SK-N-SH treated with all-trans-retinoic acid at 6 μM for 48 hours (cell line): ENCODE measurements at regions not wholly inside any gene's neighbourhood (a gene's known extent, or its start where the extent isn't known, plus 50 kb on each side); places are given as distances from the start of the nearest gene placed in this dataset.

Source experiments
- ATAC-seq: fragments of 200-7000 bp; cut with Tn5 transposase; 3 replicates; pipeline ENCODE4 v1.9.1; 2020; ENCODE audit warnings: mild to moderate bottlenecking, moderate library complexity
- ARNTL ChIP-seq: fragments of 450-650 bp; formaldehyde crosslinking; IDR thresholded peaks from 2 replicates; pipeline ENCODE4 v1.5.0; 2020; ENCODE audit warnings: low read depth, mild to moderate bottlenecking, moderate library complexity, borderline replicate concordance
- BACH2 ChIP-seq: fragments of 250-450 bp; sonication (Bioruptor Pico); IDR thresholded peaks from 2 replicates; pipeline ENCODE4 v1.9.0; 2021; ENCODE audit warnings: mild to moderate bottlenecking, borderline replicate concordance
- CSDC2 ChIP-seq: fragments of 250-450 bp; sonication (Bioruptor Pico); IDR thresholded peaks from 2 replicates; pipeline ENCODE4 v1.5.0; 2020; ENCODE audit warnings: mild to moderate bottlenecking, moderate library complexity
- ESRRG ChIP-seq: fragments of 250-450 bp; sonication (Bioruptor Pico); IDR thresholded peaks from 2 replicates; pipeline ENCODE4 v1.6.1; 2021; ENCODE audit warnings: mild to moderate bottlenecking
- ISL1 ChIP-seq: fragments of 250-450 bp; sonication (Bioruptor Pico); IDR thresholded peaks from 2 replicates; pipeline ENCODE4 v2.1.2; 2022; ENCODE audit warnings: mild to moderate bottlenecking, moderate library complexity
- OSR1 ChIP-seq: fragments of 250-450 bp; sonication (Bioruptor Pico); IDR thresholded peaks from 2 replicates; pipeline ENCODE4 v1.8.0; 2022; ENCODE audit warnings: moderate library complexity, mild to moderate bottlenecking, inconsistent platforms
- PPARA ChIP-seq: fragments of 250-450 bp; sonication (Bioruptor Pico); IDR thresholded peaks from 2 replicates; pipeline ENCODE4 v1.5.0; 2020; ENCODE audit warnings: mild to moderate bottlenecking, borderline replicate concordance
- RARB ChIP-seq: fragments of 250-450 bp; sonication (Bioruptor Pico); IDR thresholded peaks from 2 replicates; pipeline ENCODE4 v1.8.0; 2021; ENCODE audit warnings: mild to moderate bottlenecking, moderate library complexity
- SNAI2 ChIP-seq: fragments of 250-450 bp; sonication (Bioruptor Pico); IDR thresholded peaks from 2 replicates; pipeline ENCODE4 v1.5.0; 2020; ENCODE audit warnings: mild to moderate bottlenecking, moderate library complexity
- TCF4 ChIP-seq: fragments of 250-450 bp; sonication (Bioruptor Pico); IDR thresholded peaks from 2 replicates; pipeline ENCODE4 v1.8.0; 2021; ENCODE audit warnings: mild to moderate bottlenecking, moderate library complexity, borderline replicate concordance
- TOX ChIP-seq: fragments of 250-450 bp; sonication (Bioruptor Pico); IDR thresholded peaks from 2 replicates; pipeline ENCODE4 v1.8.0; 2021; ENCODE audit warnings: mild to moderate bottlenecking, moderate library complexity, borderline replicate concordance
- ZC3H10 ChIP-seq: fragments of 250-450 bp; sonication (Bioruptor Pico); IDR thresholded peaks from 2 replicates; pipeline ENCODE4 v1.5.1; 2021; ENCODE audit warnings: mild to moderate bottlenecking, moderate library complexity
- ZFP30 ChIP-seq: fragments of 450-650 bp; formaldehyde crosslinking; IDR thresholded peaks from 2 replicates; pipeline ENCODE4 v1.5.0; 2022; ENCODE audit warnings: mild to moderate bottlenecking, moderate library complexity
- ZNF565 ChIP-seq: fragments of 450-650 bp; formaldehyde crosslinking; conservative IDR thresholded peaks from 2 replicates; pipeline ENCODE4 v1.5.0; 2020; ENCODE audit warnings: low read depth, mild to moderate bottlenecking, moderate library complexity
- ZNF70 ChIP-seq: fragments of 450-650 bp; formaldehyde crosslinking; IDR thresholded peaks from 2 replicates; pipeline ENCODE4 v1.5.0; 2020; ENCODE audit warnings: mild to moderate bottlenecking, moderate library complexity
- ZNF8 ChIP-seq: fragments of 450-650 bp; formaldehyde crosslinking; IDR thresholded peaks from 2 replicates; pipeline ENCODE4 v1.5.0; 2020; ENCODE audit warnings: mild to moderate bottlenecking, moderate library complexity
- TF ChIP-seq, protein P1 (sequence below): fragments of 250-450 bp; sonication (Bioruptor Pico); IDR thresholded peaks from 2 replicates; pipeline ENCODE4 v1.8.0; 2020; ENCODE audit warnings: mild to moderate bottlenecking, moderate library complexity, borderline replicate concordance
- TF ChIP-seq, protein P2 (sequence below): fragments of 250-450 bp; sonication (Bioruptor Pico); IDR thresholded peaks from 2 replicates; pipeline ENCODE4 v1.8.0; 2021; ENCODE audit warnings: low read depth, mild to moderate bottlenecking, moderate library complexity, borderline replicate concordance
- TF ChIP-seq, protein P3 (sequence below): fragments of 250-450 bp; sonication (Bioruptor Pico); IDR thresholded peaks from 2 replicates; pipeline ENCODE4 v1.5.1; 2021; ENCODE audit warnings: mild to moderate bottlenecking, moderate library complexity
- TF ChIP-seq, protein P4 (sequence below): fragments of 250-450 bp; sonication (Bioruptor Pico); IDR thresholded peaks from 2 replicates; pipeline ENCODE4 v1.5.1; 2020; ENCODE audit warnings: low read depth, mild to moderate bottlenecking, moderate library complexity

DNA sequence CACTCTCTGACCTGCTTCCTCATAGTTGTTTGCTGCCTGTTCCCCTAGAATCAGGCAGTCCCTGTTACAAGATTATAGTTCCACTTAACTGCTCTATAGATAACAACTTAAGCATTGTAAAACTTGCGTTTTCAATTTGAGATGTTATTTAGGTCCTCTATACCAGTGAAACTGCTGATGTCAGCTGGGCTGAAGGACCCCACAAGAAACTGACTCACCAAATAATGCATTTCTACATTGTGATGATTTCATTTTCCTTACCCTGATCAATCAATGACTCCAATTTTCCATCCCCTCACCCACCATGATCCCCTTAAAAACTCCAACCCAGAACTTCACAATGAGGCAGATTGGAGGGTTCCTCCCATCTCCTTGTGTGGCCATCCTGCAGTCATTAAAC lies 280.7 kb downstream of the SLITRK1 start:
- ATAC-seq = no peak
- TF ChIP-seq BACH2 (CRISPR knock-in tag) (no peak), ZNF565 (CRISPR knock-in tag) (no peak), ZC3H10 (CRISPR knock-in tag) (no peak), ARNTL (CRISPR knock-in tag) (no peak), CSDC2 (CRISPR knock-in tag) (no peak), ESRRG (CRISPR knock-in tag) (no peak), PPARA (no peak), ZNF70 (no peak), ISL1 (CRISPR knock-in tag) (no peak), TOX (CRISPR knock-in tag) (no peak), ZFP30 (CRISPR knock-in tag) (no peak), ZNF8 (CRISPR knock-in tag) (no peak), RARB (CRISPR knock-in tag) (no peak), SNAI2 (CRISPR knock-in tag) (no peak), OSR1 (CRISPR knock-in tag) (no peak), TCF4 (CRISPR knock-in tag) (no peak)
- TF ChIP-seq, protein P1, sequence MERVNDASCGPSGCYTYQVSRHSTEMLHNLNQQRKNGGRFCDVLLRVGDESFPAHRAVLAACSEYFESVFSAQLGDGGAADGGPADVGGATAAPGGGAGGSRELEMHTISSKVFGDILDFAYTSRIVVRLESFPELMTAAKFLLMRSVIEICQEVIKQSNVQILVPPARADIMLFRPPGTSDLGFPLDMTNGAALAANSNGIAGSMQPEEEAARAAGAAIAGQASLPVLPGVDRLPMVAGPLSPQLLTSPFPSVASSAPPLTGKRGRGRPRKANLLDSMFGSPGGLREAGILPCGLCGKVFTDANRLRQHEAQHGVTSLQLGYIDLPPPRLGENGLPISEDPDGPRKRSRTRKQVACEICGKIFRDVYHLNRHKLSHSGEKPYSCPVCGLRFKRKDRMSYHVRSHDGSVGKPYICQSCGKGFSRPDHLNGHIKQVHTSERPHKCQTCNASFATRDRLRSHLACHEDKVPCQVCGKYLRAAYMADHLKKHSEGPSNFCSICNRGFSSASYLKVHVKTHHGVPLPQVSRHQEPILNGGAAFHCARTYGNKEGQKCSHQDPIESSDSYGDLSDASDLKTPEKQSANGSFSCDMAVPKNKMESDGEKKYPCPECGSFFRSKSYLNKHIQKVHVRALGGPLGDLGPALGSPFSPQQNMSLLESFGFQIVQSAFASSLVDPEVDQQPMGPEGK (CRISPR knock-in tag) = no peak
- TF ChIP-seq, protein P2, sequence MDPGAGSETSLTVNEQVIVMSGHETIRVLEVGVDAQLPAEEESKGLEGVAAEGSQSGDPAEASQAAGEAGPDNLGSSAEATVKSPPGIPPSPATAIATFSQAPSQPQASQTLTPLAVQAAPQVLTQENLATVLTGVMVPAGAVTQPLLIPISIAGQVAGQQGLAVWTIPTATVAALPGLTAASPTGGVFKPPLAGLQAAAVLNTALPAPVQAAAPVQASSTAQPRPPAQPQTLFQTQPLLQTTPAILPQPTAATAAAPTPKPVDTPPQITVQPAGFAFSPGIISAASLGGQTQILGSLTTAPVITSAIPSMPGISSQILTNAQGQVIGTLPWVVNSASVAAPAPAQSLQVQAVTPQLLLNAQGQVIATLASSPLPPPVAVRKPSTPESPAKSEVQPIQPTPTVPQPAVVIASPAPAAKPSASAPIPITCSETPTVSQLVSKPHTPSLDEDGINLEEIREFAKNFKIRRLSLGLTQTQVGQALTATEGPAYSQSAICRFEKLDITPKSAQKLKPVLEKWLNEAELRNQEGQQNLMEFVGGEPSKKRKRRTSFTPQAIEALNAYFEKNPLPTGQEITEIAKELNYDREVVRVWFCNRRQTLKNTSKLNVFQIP (CRISPR knock-in tag) = no peak
- TF ChIP-seq, protein P3, sequence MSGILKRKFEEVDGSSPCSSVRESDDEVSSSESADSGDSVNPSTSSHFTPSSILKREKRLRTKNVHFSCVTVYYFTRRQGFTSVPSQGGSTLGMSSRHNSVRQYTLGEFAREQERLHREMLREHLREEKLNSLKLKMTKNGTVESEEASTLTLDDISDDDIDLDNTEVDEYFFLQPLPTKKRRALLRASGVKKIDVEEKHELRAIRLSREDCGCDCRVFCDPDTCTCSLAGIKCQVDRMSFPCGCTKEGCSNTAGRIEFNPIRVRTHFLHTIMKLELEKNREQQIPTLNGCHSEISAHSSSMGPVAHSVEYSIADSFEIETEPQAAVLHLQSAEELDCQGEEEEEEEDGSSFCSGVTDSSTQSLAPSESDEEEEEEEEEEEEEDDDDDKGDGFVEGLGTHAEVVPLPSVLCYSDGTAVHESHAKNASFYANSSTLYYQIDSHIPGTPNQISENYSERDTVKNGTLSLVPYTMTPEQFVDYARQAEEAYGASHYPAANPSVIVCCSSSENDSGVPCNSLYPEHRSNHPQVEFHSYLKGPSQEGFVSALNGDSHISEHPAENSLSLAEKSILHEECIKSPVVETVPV = no peak
- TF ChIP-seq, protein P4, sequence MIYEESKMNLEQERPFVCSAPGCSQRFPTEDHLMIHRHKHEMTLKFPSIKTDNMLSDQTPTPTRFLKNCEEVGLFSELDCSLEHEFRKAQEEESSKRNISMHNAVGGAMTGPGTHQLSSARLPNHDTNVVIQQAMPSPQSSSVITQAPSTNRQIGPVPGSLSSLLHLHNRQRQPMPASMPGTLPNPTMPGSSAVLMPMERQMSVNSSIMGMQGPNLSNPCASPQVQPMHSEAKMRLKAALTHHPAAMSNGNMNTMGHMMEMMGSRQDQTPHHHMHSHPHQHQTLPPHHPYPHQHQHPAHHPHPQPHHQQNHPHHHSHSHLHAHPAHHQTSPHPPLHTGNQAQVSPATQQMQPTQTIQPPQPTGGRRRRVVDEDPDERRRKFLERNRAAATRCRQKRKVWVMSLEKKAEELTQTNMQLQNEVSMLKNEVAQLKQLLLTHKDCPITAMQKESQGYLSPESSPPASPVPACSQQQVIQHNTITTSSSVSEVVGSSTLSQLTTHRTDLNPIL (CRISPR knock-in tag) = no peak

DNA sequence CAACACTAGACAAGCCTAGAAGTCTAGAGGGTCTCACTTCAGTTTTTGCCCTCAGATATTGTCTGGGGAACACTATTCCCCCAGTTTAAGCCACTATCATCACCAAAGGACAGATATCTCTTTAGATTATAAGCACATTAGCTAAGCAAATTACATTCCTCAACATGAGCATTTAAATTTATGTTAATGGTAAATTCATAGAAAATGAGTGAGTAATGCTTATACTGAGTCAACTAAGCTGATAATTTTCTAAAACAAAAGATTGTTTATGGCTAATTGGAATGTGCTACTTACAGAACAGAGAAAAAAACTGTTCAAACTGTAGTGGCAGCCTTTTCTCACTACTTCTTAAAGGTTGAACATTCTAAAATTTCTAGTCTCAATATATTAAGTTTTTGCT lies 290.2 kb downstream of the SLITRK1 start:
- TF ChIP-seq CSDC2 (CRISPR knock-in tag) (no peak), ZNF8 (CRISPR knock-in tag) (no peak), PPARA (no peak), BACH2 (CRISPR knock-in tag) (no peak), TCF4 (CRISPR knock-in tag) (no peak), SNAI2 (CRISPR knock-in tag) (no peak), ZFP30 (CRISPR knock-in tag) (no peak), OSR1 (CRISPR knock-in tag) (no peak), ZNF70 (no peak)
- TF ChIP-seq, protein P3 = no peak
- TF ChIP-seq, protein P4 (CRISPR knock-in tag) = no peak
- TF ChIP-seq, protein P2 (CRISPR knock-in tag) = no peak
- TF ChIP-seq, protein P1 (CRISPR knock-in tag) = no peak
- no peak for ATAC-seq
